ENCODE measurements at regions not wholly inside any gene's neighbourhood (a gene's known extent, or its start where the extent isn't known, plus 50 kb on each side); places are given as distances from the start of the nearest gene placed in this dataset.

DNA sequence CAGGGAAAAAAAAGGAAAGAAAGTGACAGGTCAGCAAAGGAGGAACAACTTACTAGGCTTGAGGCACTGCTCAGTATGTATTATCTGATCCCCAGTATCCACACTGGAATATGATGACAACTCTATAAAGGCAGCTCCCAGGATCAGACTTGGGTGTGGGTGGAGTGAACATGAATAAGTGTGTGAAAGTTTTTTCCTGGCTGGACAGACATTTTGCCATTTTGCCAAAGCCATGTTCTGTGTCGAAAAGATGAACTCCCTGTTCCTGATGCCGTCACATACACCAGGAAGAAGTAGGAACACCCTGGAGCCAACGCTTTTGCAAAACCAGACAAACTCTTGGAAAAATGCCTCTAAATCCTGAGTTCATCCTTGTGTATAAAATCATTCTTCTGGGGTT lies 143.2 kb upstream of the MEOX2 start:
- Histone ChIP-seq H3K36me3 (ENCODE audit: low read depth) (no peaks in the 10 kb centered on the region), H3K4me1 (ENCODE audit: insufficient read depth, poor library complexity, severe bottlenecking) (no peaks in the 10 kb centered on the region), H3K27me3 (ENCODE audit: insufficient read depth, poor library complexity, severe bottlenecking) (no peaks in the 10 kb centered on the region), H3K9me3 (ENCODE audit: severe bottlenecking) (no peaks in the 10 kb centered on the region), H3K27ac (ENCODE audit: poor library complexity, severe bottlenecking) (no peak overlapping the region), H3K4me3 (ENCODE audit: severe bottlenecking) (no peak overlapping the region)
- DNase-seq (ENCODE audit: low spot score) (no peak), ATAC-seq (ENCODE audit: low read depth) (no peak)
- TF ChIP-seq, protein P1, sequence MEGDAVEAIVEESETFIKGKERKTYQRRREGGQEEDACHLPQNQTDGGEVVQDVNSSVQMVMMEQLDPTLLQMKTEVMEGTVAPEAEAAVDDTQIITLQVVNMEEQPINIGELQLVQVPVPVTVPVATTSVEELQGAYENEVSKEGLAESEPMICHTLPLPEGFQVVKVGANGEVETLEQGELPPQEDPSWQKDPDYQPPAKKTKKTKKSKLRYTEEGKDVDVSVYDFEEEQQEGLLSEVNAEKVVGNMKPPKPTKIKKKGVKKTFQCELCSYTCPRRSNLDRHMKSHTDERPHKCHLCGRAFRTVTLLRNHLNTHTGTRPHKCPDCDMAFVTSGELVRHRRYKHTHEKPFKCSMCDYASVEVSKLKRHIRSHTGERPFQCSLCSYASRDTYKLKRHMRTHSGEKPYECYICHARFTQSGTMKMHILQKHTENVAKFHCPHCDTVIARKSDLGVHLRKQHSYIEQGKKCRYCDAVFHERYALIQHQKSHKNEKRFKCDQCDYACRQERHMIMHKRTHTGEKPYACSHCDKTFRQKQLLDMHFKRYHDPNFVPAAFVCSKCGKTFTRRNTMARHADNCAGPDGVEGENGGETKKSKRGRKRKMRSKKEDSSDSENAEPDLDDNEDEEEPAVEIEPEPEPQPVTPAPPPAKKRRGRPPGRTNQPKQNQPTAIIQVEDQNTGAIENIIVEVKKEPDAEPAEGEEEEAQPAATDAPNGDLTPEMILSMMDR (IDR thresholded peaks at IDR 0.05; ENCODE audit: poor library complexity, severe bottlenecking), result no peak

DNA sequence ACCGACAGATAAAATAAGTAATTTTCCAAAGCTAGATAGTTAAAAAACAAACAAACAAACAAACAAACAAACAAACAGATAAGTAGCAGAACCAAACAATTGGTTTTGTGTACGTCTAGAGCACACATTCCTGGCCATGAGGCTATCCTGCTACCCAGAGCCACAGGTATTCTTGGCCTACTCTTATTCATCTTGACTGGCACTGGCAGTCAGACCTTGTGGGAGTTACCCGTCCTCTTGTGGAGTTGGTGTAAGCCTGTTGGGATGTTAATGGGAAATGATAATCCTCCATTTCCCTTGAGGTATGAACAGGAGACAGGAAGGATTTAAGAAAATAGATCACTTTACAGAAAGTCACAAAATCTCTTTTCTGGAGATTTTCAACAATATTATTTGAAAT lies 142.4 kb upstream of the MEOX2 start:
- H3K27me3 ChIP-seq (ENCODE audit: insufficient read depth, poor library complexity, severe bottlenecking), result no peaks in the 10 kb centered on the region
- no peaks in the 10 kb centered on the region for H3K9me3 ChIP-seq (ENCODE audit: severe bottlenecking)
- ATAC-seq (ENCODE audit: low read depth) (no peak), DNase-seq (ENCODE audit: low spot score) (no peak)
- TF ChIP-seq, protein P1 (IDR thresholded peaks at IDR 0.05; ENCODE audit: poor library complexity, severe bottlenecking), result no peak
- no peak overlapping the region for H3K27ac ChIP-seq (ENCODE audit: poor library complexity, severe bottlenecking)
- no peaks in the 10 kb centered on the region for H3K4me1 ChIP-seq (ENCODE audit: insufficient read depth, poor library complexity, severe bottlenecking)
- H3K36me3 ChIP-seq (ENCODE audit: low read depth), result no peaks in the 10 kb centered on the region
- no peak overlapping the region for H3K4me3 ChIP-seq (ENCODE audit: severe bottlenecking)

DNA sequence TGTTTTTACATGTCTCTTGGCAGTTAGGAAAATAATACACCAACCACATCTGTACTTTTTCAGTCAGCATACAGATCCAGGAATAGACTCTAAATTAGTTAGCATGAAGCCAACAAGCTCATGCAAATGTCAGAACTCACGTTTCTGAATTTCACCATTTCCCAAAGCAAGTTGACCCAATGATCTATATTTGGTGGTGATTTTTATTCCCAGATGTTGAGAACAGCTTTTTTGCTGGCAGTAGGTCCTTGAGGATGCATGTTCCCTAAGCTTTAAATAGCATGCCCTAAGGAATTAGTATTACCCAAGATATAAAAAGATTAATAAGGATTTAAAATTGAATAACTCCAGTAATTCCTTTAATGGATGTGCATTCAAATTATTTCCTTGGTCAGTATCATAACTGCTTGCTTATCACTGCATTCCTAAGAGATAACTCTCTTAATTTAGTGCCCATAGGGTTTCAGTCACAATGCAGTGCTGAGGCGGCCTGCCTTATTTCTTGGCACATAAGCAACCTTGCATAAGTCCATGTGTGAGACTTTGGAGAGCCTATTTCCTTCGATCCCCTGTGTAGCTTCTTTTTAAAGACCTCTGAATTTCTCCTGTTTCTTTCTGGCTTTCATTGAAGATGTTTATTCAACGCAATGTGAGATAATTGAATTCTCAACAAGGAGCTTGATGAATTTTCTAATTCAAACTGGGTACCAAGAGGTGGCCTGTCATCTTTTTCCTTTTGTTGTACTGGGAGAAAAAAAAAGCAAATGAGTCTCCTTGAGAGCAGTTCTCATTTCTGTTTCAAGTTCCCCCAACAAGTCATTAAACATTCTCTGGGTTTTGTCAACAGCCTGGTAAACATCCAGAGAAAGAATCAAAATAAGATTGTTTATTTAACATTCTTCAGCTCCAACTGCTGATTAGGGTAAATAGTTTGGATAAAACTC lies 135.3 kb upstream of the MEOX2 start:
- Histone ChIP-seq H3K27me3 (ENCODE audit: insufficient read depth, poor library complexity, severe bottlenecking) (no peaks in the 10 kb centered on the region), H3K36me3 (ENCODE audit: low read depth) (no peaks in the 10 kb centered on the region), H3K4me1 (ENCODE audit: insufficient read depth, poor library complexity, severe bottlenecking) (no peaks in the 10 kb centered on the region), H3K9me3 (ENCODE audit: severe bottlenecking) (no peaks in the 10 kb centered on the region), H3K27ac (ENCODE audit: poor library complexity, severe bottlenecking) (no peak overlapping the region), H3K4me3 (ENCODE audit: severe bottlenecking) (no peak overlapping the region)
- no peak for ATAC-seq (ENCODE audit: low read depth)
- TF ChIP-seq, protein P1 (IDR thresholded peaks at IDR 0.05; ENCODE audit: poor library complexity, severe bottlenecking), result no peak
- DNase-seq (ENCODE audit: low spot score), result no peak

DNA sequence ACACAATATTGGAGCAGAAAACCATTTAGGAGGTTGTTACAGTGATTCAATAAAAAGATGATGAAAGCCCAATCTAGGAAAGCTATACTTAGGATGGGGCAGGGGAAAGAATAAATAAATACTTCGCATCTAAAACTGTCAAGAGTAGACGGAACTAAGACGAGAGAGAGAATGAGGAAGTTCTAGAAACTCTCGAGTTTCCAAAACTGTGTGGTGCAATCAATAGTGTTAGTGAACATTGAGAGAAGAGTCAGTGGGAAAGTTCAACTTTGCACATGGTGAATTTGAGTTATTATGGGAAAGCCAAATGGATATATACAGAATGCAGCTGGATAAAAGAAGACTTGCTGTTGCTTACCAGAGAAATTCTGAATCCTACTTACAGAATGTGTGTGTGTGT lies 133.8 kb upstream of the MEOX2 start:
- Histone ChIP-seq H3K4me1 (ENCODE audit: insufficient read depth, poor library complexity, severe bottlenecking) (no peaks in the 10 kb centered on the region), H3K4me3 (ENCODE audit: severe bottlenecking) (no peak overlapping the region), H3K9me3 (ENCODE audit: severe bottlenecking) (no peaks in the 10 kb centered on the region), H3K36me3 (ENCODE audit: low read depth) (no peaks in the 10 kb centered on the region), H3K27me3 (ENCODE audit: insufficient read depth, poor library complexity, severe bottlenecking) (no peaks in the 10 kb centered on the region), H3K27ac (ENCODE audit: poor library complexity, severe bottlenecking) (no peak overlapping the region)
- ATAC-seq (ENCODE audit: low read depth) (no peak), DNase-seq (ENCODE audit: low spot score) (no peak)
- TF ChIP-seq, protein P1 (IDR thresholded peaks at IDR 0.05; ENCODE audit: poor library complexity, severe bottlenecking), result no peak

DNA sequence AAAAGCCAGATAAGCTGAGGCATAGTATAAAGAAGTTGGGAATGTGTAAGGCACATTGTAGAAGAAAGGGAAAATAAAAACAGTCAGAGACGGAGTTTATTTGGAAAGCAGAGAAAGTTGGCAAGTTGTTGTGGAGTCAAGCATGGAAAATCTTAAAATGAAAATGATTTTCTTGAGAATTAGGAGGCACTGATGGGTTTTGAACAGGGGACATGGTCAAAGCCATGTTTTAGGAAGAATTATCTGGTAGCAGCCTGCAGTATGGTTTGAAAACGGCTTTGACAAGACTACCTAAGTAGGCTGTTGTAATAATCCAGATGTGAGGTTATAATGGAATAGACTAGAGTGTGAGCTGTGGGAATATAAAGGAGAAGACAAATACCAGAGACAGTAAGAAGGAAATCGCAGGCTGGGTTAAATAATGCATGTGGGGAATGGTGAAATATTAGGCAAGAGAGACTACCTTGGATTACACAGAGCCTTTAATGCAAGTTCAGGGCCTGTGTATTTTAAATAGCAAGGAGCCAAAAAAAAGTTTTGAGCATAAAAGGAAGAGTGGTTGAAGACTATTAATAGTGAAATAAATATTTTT lies 130.4 kb upstream of the MEOX2 start:
- TF ChIP-seq, protein P1 (IDR thresholded peaks at IDR 0.05; ENCODE audit: poor library complexity, severe bottlenecking), result no peak

More for the DNA sequence above, 130.4 kb upstream of the MEOX2 start:
- Histone ChIP-seq H3K36me3 (ENCODE audit: low read depth) (no peaks in the 10 kb centered on the region), H3K27ac (ENCODE audit: poor library complexity, severe bottlenecking) (no peak overlapping the region), H3K9me3 (ENCODE audit: severe bottlenecking) (no peaks in the 10 kb centered on the region), H3K27me3 (ENCODE audit: insufficient read depth, poor library complexity, severe bottlenecking) (no peaks in the 10 kb centered on the region), H3K4me1 (ENCODE audit: insufficient read depth, poor library complexity, severe bottlenecking) (no peaks in the 10 kb centered on the region), H3K4me3 (ENCODE audit: severe bottlenecking) (no peak overlapping the region)
- ATAC-seq (ENCODE audit: low read depth) (no peak), DNase-seq (ENCODE audit: low spot score) (no peak)
